ENCODE measurements at regions not wholly inside any gene's neighbourhood (a gene's known extent, or its start where the extent isn't known, plus 50 kb on each side); places are given as distances from the start of the nearest gene placed in this dataset.

- no peaks in the 10 kb centered on the region for H3F3A ChIP-seq (replicated peaks; ENCODE audit: insufficient read depth)
- no peak for DNase-seq
- peaks cover 0 to 4% of the 10 kb centered on the region in 2 experiments; a peak in 1 of 4 replicates for H3K4me1 ChIP-seq (ENCODE audit: control insufficient read depth in 1 of 2, insufficient read depth in 2 of 2, low read depth in 1 of 2, low read length in 1 of 2)
- H3K9me3 ChIP-seq: no peaks in the 10 kb centered on the region
- 55% methylated on average over 23 of the region's 26 CpGs for WGBS (ENCODE audit: low lambda C conversion rate)
- no peak overlapping the region for H3K4me2 ChIP-seq
- ChIA-PET POLR2A (no interaction called here), CTCF (interaction anchor here (5.7 kb wide), 1 partner anchor 12 kb away, joined by 36 read pairs; no protein-coding TSS in a partner anchor)
- H3K36me3 ChIP-seq (replicated peaks in 1 of 2; ENCODE audit: control insufficient read depth in 1 of 2, insufficient read depth in 2 of 2, low read length in 1 of 2): no peaks in the 10 kb centered on the region
- H3K4me3 ChIP-seq (ENCODE audit: low read depth in 2 of 2, low read length in 1 of 2): no peak overlapping the region
- no peaks in the 10 kb centered on the region for H3K9me2 ChIP-seq
- H3K9ac ChIP-seq: no peak overlapping the region
- H3K27me3 ChIP-seq (ENCODE audit: insufficient read depth): peaks cover 8% of the 10 kb centered on the region; the same call in 1 of the 2 replicates
- no peak overlapping the region for H2AFZ ChIP-seq (ENCODE audit: low read depth)
- 0 out of 2 replicates have a peak, but pooled peaks cover 3% of the 10 kb centered on the region for H4K20me1 ChIP-seq (ENCODE audit: insufficient read depth)
- TF ChIP-seq RCOR1 (IDR thresholded peaks at IDR 0.05; ENCODE audit: low read length) (no peak), JUND (IDR thresholded peaks at IDR 0.05) (no peak)
- H3K27ac ChIP-seq (ENCODE audit: low read depth in 2 of 2, low read length in 1 of 2): no peak overlapping the region
- no peaks in the 10 kb centered on the region for H3K79me2 ChIP-seq (ENCODE audit: insufficient read depth)
Observed at GRCh38 chr20:63067721-63068560, 61.2 kb upstream of the BHLHE23 start.

- H3F3A ChIP-seq (replicated peaks; ENCODE audit: insufficient read depth): no peaks in the 10 kb centered on the region
- H3K27me3 ChIP-seq (ENCODE audit: insufficient read depth): peaks cover 1% of the 10 kb centered on the region; the same call in 1 of the 2 replicates
- ChIA-PET CTCF (interaction anchor here (5.7 kb wide), 1 partner anchor 11 kb away, joined by 36 read pairs; no protein-coding TSS in a partner anchor), POLR2A (no interaction called here)
- no peak overlapping the region for H2AFZ ChIP-seq (ENCODE audit: low read depth)
- no peaks in the 10 kb centered on the region for H3K9me2 ChIP-seq
- 32% methylated on average over 3 of the region's 12 CpGs for WGBS (ENCODE audit: low lambda C conversion rate)
- H3K4me2 ChIP-seq: no peak overlapping the region
- no peak overlapping the region for H3K27ac ChIP-seq (ENCODE audit: low read depth in 2 of 2, low read length in 1 of 2)
- H4K20me1 ChIP-seq (ENCODE audit: insufficient read depth): 0 out of 2 replicates have a peak, but pooled peaks cover 3% of the 10 kb centered on the region
- H3K4me1 ChIP-seq (ENCODE audit: control insufficient read depth in 1 of 2, insufficient read depth in 2 of 2, low read depth in 1 of 2, low read length in 1 of 2): peaks cover 0 to 3% of the 10 kb centered on the region in 2 experiments; a peak in 1 of 4 replicates
- no peaks in the 10 kb centered on the region for H3K79me2 ChIP-seq (ENCODE audit: insufficient read depth)
- no peaks in the 10 kb centered on the region for H3K9me3 ChIP-seq
- no peak for DNase-seq
- no peak overlapping the region for H3K4me3 ChIP-seq (ENCODE audit: low read depth in 2 of 2, low read length in 1 of 2)
- no peak overlapping the region for H3K9ac ChIP-seq
- H3K36me3 ChIP-seq (replicated peaks in 1 of 2; ENCODE audit: control insufficient read depth in 1 of 2, insufficient read depth in 2 of 2, low read length in 1 of 2): no peaks in the 10 kb centered on the region
- TF ChIP-seq REST (IDR thresholded peaks at IDR 0.05; ENCODE audit: low read depth, low read length): no peak
- TF ChIP-seq ZBTB33 (IDR thresholded peaks at IDR 0.05; ENCODE audit: borderline replicate concordance, low read depth): no peak
Observed at GRCh38 chr20:63067266-63067635, 60.5 kb upstream of the BHLHE23 start.

Measured in SK-N-SH (cell line).